HUES64 (cell line): ENCODE measurements at regions not wholly inside any gene's neighbourhood (a gene's known extent, or its start where the extent isn't known, plus 50 kb on each side); places are given as distances from the start of the nearest gene placed in this dataset.
"Not testable (repeated sequence)": the region's sequence is repeated elsewhere in the genome, so short reads cannot be mapped to it uniquely, and the experiment has no call there.

Source experiments
- H3K27ac ChIP-seq: 2 replicates; pipeline ENCODE4 v1.7.0; 2013; ENCODE audit warnings: low read depth, low read length, inconsistent platforms
- H3K27me3 ChIP-seq: 2 replicates; pipeline ENCODE4 v1.6.1; 2013; ENCODE audit warnings: mild to moderate bottlenecking, low read length; ENCODE audit not compliant: insufficient read depth
- H3K36me3 ChIP-seq: 2 replicates; pipeline ENCODE4 v1.6.1; 2013; ENCODE audit warnings: mild to moderate bottlenecking, low read length; ENCODE audit not compliant: insufficient read depth
- H3K4me1 ChIP-seq: 2 replicates; pipeline ENCODE4 v1.6.1; 2013; ENCODE audit warnings: mild to moderate bottlenecking, low read length, moderate library complexity; ENCODE audit not compliant: insufficient read depth
- H3K4me3 ChIP-seq: 2 replicates; pipeline ENCODE4 v1.5.1; 2013; ENCODE audit warnings: mild to moderate bottlenecking, low read length, moderate library complexity
- H3K9ac ChIP-seq: 2 replicates; pipeline ENCODE4 v1.6.1; 2013; ENCODE audit warnings: mild to moderate bottlenecking, low read depth, low read length
- H3K9me3 ChIP-seq: 2 replicates; pipeline ENCODE4 v1.6.1; 2013; ENCODE audit warnings: low read depth, low read length; ENCODE audit not compliant: insufficient read depth
- WGBS: fragments of 150-250, 120-280 bp; methylation state at CpG from one replicate; pipeline ENCODE4 v1.1.7; 2013; ENCODE audit warnings: missing lambda C conversion rate; 5-methylcytosine and 5-hydroxymethylcytosine counted together

- Histone ChIP-seq H3K4me3 (no peak overlapping the region), H3K9me3 (no peaks in the 10 kb centered on the region), H3K36me3 (no peaks in the 10 kb centered on the region), H3K4me1 (peaks cover 26% of the 10 kb centered on the region), H3K9ac (no peak overlapping the region), H3K27me3 (no peaks in the 10 kb centered on the region), H3K27ac (no peak overlapping the region)
- WGBS: 72% methylated on average over 10 of the region's 10 CpGs
Observed at GRCh38 chr1:58852731-58853485, 69.1 kb upstream of the JUN start.

GRCh38 chr1:58854576-58854975, 70.7 kb upstream of the JUN start:
- Histone ChIP-seq H3K9me3 (no peaks in the 10 kb centered on the region), H3K27ac (no peak overlapping the region), H3K9ac (no peak overlapping the region), H3K27me3 (0 out of 2 replicates have a peak, but pooled peaks cover 3% of the 10 kb centered on the region), H3K36me3 (no peaks in the 10 kb centered on the region), H3K4me1 (peaks cover 20% of the 10 kb centered on the region), H3K4me3 (no peak overlapping the region)
- 82% methylated on average over 2 of the region's 2 CpGs for whole genome bisulfite sequencing

GRCh38 chr1:58855274-58856165, 71.7 kb upstream of the JUN start:
- 87% methylated on average over 8 of the region's 10 CpGs for WGBS
- Histone ChIP-seq H3K27me3 (0 out of 2 replicates have a peak, but pooled peaks cover 3% of the 10 kb centered on the region), H3K9me3 (no peaks in the 10 kb centered on the region), H3K4me3 (no peak overlapping the region), H3K4me1 (peaks cover 19% of the 10 kb centered on the region), H3K36me3 (no peaks in the 10 kb centered on the region), H3K9ac (no peak overlapping the region), H3K27ac (no peak overlapping the region)

- not testable (repeated sequence) for H3K9me3 ChIP-seq, H3K27ac ChIP-seq, H3K27me3 ChIP-seq, H3K4me3 ChIP-seq, H3K9ac ChIP-seq, H3K36me3 ChIP-seq
- peaks cover 19% of the 10 kb centered on the region for H3K4me1 ChIP-seq
- 92% methylated on average over 1 of the region's 1 CpG for WGBS
Observed at GRCh38 chr1:58856281-58856680, 72.4 kb upstream of the JUN start.

GRCh38 chr1:58857680-58858673, 74.1 kb upstream of the JUN start:
- H3K36me3 ChIP-seq: no peaks in the 10 kb centered on the region
- no peaks in the 10 kb centered on the region for H3K9me3 ChIP-seq
- H3K4me3 ChIP-seq: no peak overlapping the region
- 71% methylated on average over 3 of the region's 3 CpGs for WGBS
- peaks cover 20% of the 10 kb centered on the region for H3K4me1 ChIP-seq
- no peak overlapping the region for H3K9ac ChIP-seq
- H3K27me3 ChIP-seq: 0 out of 2 replicates have a peak, but pooled peaks cover 3% of the 10 kb centered on the region
- H3K27ac ChIP-seq: no peak overlapping the region

- Histone ChIP-seq H3K27ac (no peak overlapping the region), H3K36me3 (no peaks in the 10 kb centered on the region), H3K4me3 (no peak overlapping the region), H3K4me1 (peaks cover 14% of the 10 kb centered on the region), H3K9ac (no peak overlapping the region), H3K9me3 (no peaks in the 10 kb centered on the region), H3K27me3 (0 out of 2 replicates have a peak, but pooled peaks cover 3% of the 10 kb centered on the region)
- 93% methylated on average over 3 of the region's 3 CpGs for WGBS
Observed at GRCh38 chr1:58859769-58860485, 76.1 kb upstream of the JUN start.

GRCh38 chr1:58861076-58861475, 77.2 kb upstream of the JUN start:
- no peaks in the 10 kb centered on the region for H3K9me3 ChIP-seq
- no peaks in the 10 kb centered on the region for H3K36me3 ChIP-seq
- peaks cover 14% of the 10 kb centered on the region for H3K4me1 ChIP-seq
- 0 out of 2 replicates have a peak, but pooled peaks cover 3% of the 10 kb centered on the region for H3K27me3 ChIP-seq
- no peak overlapping the region for H3K27ac ChIP-seq
- no peak overlapping the region for H3K4me3 ChIP-seq
- no peak overlapping the region for H3K9ac ChIP-seq
- 93% methylated on average over 1 of the region's 1 CpG for WGBS

- Histone ChIP-seq H3K4me1 (peaks cover 14% of the 10 kb centered on the region), H3K27me3 (0 out of 2 replicates have a peak, but pooled peaks cover 3% of the 10 kb centered on the region), H3K27ac (no peak overlapping the region), H3K9ac (no peak overlapping the region), H3K9me3 (no peaks in the 10 kb centered on the region), H3K4me3 (no peak overlapping the region), H3K36me3 (no peaks in the 10 kb centered on the region)
Observed at GRCh38 chr1:58861506-58861905, 77.7 kb upstream of the JUN start.

GRCh38 chr1:58862728-58863385, 79.0 kb upstream of the JUN start:
- 85% methylated on average over 1 of the region's 1 CpG for WGBS
- no peak overlapping the region for H3K27ac ChIP-seq
- no peak overlapping the region for H3K4me3 ChIP-seq
- peaks cover 14% of the 10 kb centered on the region for H3K4me1 ChIP-seq
- H3K9ac ChIP-seq: no peak overlapping the region
- H3K27me3 ChIP-seq: 0 out of 2 replicates have a peak, but pooled peaks cover 3% of the 10 kb centered on the region
- H3K9me3 ChIP-seq: no peaks in the 10 kb centered on the region
- no peaks in the 10 kb centered on the region for H3K36me3 ChIP-seq

- H3K9ac ChIP-seq: no peak overlapping the region
- no peaks in the 10 kb centered on the region for H3K36me3 ChIP-seq
- H3K4me3 ChIP-seq: no peak overlapping the region
- no peaks in the 10 kb centered on the region for H3K27me3 ChIP-seq
- H3K9me3 ChIP-seq: no peaks in the 10 kb centered on the region
- WGBS: 94% methylated on average over 2 of the region's 2 CpGs
- H3K27ac ChIP-seq: no peak overlapping the region
- peaks cover 14% of the 10 kb centered on the region for H3K4me1 ChIP-seq
Observed at GRCh38 chr1:58864654-58865053, 80.8 kb upstream of the JUN start.
